ENCODE measurements at regions not wholly inside any gene's neighbourhood (a gene's known extent, or its start where the extent isn't known, plus 50 kb on each side); places are given as distances from the start of the nearest gene placed in this dataset.

GRCh38 chr1:9443913-9444445 lies 95.3 kb upstream of the SLC25A33 start:
- TF ChIP-seq CTCF (conservative IDR thresholded peaks at IDR 0.05) (no peak), ZFX (IDR thresholded peaks at IDR 0.05) (no peak)

Data from C4-2B (cell line).